HepG2 (cell line): ENCODE measurements at regions not wholly inside any gene's neighbourhood (a gene's known extent, or its start where the extent isn't known, plus 50 kb on each side); places are given as distances from the start of the nearest gene placed in this dataset.

ENCODE experiments used
- ATAC-seq: fragments of 200-7000 bp; cut with Tn5 transposase; 3 replicates; pipeline ENCODE4 v1.9.1; 2020; ENCODE audit warnings: mild to moderate bottlenecking, moderate library complexity
- BruUV-seq: library from RNA; stranded (reverse); fragments of 400-500 nt; replicated peaks from 2 replicates; lab custom pipeline; 2021; lab: Mats Ljungman, UMichigan
- CTCF ChIA-PET: fragments of 300-600 bp; formaldehyde crosslinking; extraction: SDS; loops from one replicate; lab custom pipeline; 2021; ENCODE audit warnings: low total read pairs, inconsistent platforms, low intra/inter-chr PET ratio; lab: Yijun Ruan, JAX
- POLR2A ChIA-PET: fragments of 350-600 bp; sonication (Branson Sonifier 250); formaldehyde crosslinking; loops from one replicate; lab custom pipeline; 2020; ENCODE audit warnings: antibody characterized with exemption, inconsistent platforms; lab: Yijun Ruan, JAX
- DNase-seq: peaks from one replicate; pipeline ENCODE4 v3.0.0-alpha.2; 2015; ENCODE audit warnings: low spot score
- FAIRE-seq: peaks from 3 replicates; lab custom pipeline; 2011; peaks lifted over from hg19 to GRCh38; lab: Jason Lieb, UNC
- H2AFZ ChIP-seq: one replicate; pipeline ENCODE4 v1.6.1; 2011; ENCODE audit warnings: low read length, inconsistent platforms
- H3K27ac ChIP-seq: fragments of 300-600 bp; 3 replicates; pipeline ENCODE4 v1.8.0; 2011; ENCODE audit warnings: mixed run types, mild to moderate bottlenecking, mixed read lengths, low read length, inconsistent platforms; ENCODE audit not compliant: insufficient read depth; ENCODE audit errors: extremely low read length
- H3K27me3 ChIP-seq, 2 experiments: fragments of 200-600 bp in 1 of 2; 2 replicates in 1 of 2; 3 replicates in 1 of 2; pipeline versions ENCODE4 v1.6.0 to v1.8.0; 2011; ENCODE audit warnings: low read length in 2 of 2, mild to moderate bottlenecking in 2 of 2, moderate library complexity in 2 of 2, inconsistent platforms in 1 of 2; ENCODE audit not compliant: insufficient read depth in 2 of 2, control insufficient read depth in 1 of 2
- H3K36me3 ChIP-seq, 2 experiments: fragments of 200-600 bp in 1 of 2; replicated peaks in 1 of 2; 2 replicates in 1 of 2; 3 replicates in 1 of 2; pipeline versions ENCODE4 v1.5.1 to v1.8.0; 2011; ENCODE audit warnings: low read length in 2 of 2, inconsistent platforms in 1 of 2; ENCODE audit not compliant: insufficient read depth in 2 of 2, control insufficient read depth in 1 of 2
- H3K4me1 ChIP-seq: 2 replicates; pipeline ENCODE4 v1.5.1; 2012; ENCODE audit warnings: low read length, inconsistent platforms; ENCODE audit not compliant: insufficient read depth
- H3K4me2 ChIP-seq: 2 replicates; pipeline ENCODE4 v1.6.0; 2011; ENCODE audit warnings: low read depth, low read length, inconsistent platforms
- H3K4me3 ChIP-seq, 3 experiments: fragments of 200-600 bp in 1 of 3; sonication (generic), shearing (Covaris generic) in 1 of 3; replicated peaks in 1 of 3; 2 replicates each; pipeline ENCODE4 v1.5.1; 2011 to 2016; ENCODE audit warnings: low read length in 3 of 3, inconsistent platforms in 2 of 3, low read depth in 2 of 3, mild to moderate bottlenecking in 2 of 3, control low read depth in 1 of 3, mixed read lengths in 1 of 3; ENCODE audit not compliant: insufficient read depth in 1 of 3
- H3K79me2 ChIP-seq: one replicate; pipeline ENCODE4 v1.6.1; 2011; ENCODE audit warnings: low read length, inconsistent platforms; ENCODE audit not compliant: insufficient read depth
- H3K9ac ChIP-seq: 2 replicates; pipeline ENCODE4 v1.6.0; 2011; ENCODE audit warnings: mild to moderate bottlenecking, low read depth, low read length, inconsistent platforms; ENCODE audit not compliant: insufficient read depth
- H3K9me3 ChIP-seq: 2 replicates; pipeline ENCODE4 v1.5.1; 2012; ENCODE audit warnings: mild to moderate bottlenecking, low read length
- H4K20me1 ChIP-seq: 2 replicates; pipeline ENCODE4 v1.6.0; 2011; ENCODE audit warnings: inconsistent platforms, mild to moderate bottlenecking, low read length, moderate library complexity; ENCODE audit not compliant: insufficient read depth
- ARHGAP35 ChIP-seq: sonication (generic); formaldehyde crosslinking; IDR thresholded peaks from 2 replicates; pipeline ENCODE4 v1.9.0; 2022; ENCODE audit warnings: mild to moderate bottlenecking, inconsistent platforms, moderate library complexity, missing genetic modification reagents, borderline replicate concordance
- FOXC1 ChIP-seq: sonication (generic); formaldehyde crosslinking; IDR thresholded peaks from 2 replicates; pipeline ENCODE4 v1.8.0; 2022; ENCODE audit warnings: mild to moderate bottlenecking, missing genetic modification reagents, borderline replicate concordance
- MLLT10 ChIP-seq: sonication (generic); formaldehyde crosslinking; IDR thresholded peaks from 2 replicates; pipeline ENCODE4 v1.4.0; 2020; ENCODE audit warnings: missing genetic modification reagents
- NFYC ChIP-seq: IDR thresholded peaks from 2 replicates; pipeline ENCODE4 v1.6.1; 2016; ENCODE audit warnings: missing genetic modification reagents, missing compliant biosample characterization
- PAF1 ChIP-seq: IDR thresholded peaks from 2 replicates; pipeline ENCODE4 v1.6.1; 2016; ENCODE audit warnings: missing genetic modification reagents, missing compliant biosample characterization
- PHF20 ChIP-seq: sonication (generic); formaldehyde crosslinking; IDR thresholded peaks from 2 replicates; pipeline ENCODE4 v1.5.0; 2020; ENCODE audit warnings: mild to moderate bottlenecking, missing genetic modification reagents
- TOE1 ChIP-seq: sonication (generic); formaldehyde crosslinking; IDR thresholded peaks from 2 replicates; pipeline ENCODE4 v1.4.0; 2020; ENCODE audit warnings: mild to moderate bottlenecking, missing genetic modification reagents
- ZNF224 ChIP-seq: sonication (generic); formaldehyde crosslinking; IDR thresholded peaks from 2 replicates; pipeline ENCODE4 v1.5.0; 2020; ENCODE audit warnings: mild to moderate bottlenecking, missing genetic modification reagents
- ZNF263 ChIP-seq: sonication (generic); formaldehyde crosslinking; IDR thresholded peaks from 2 replicates; pipeline ENCODE4 v1.4.0; 2020; ENCODE audit warnings: missing genetic modification reagents
- ZNF318 ChIP-seq: sonication (generic); formaldehyde crosslinking; IDR thresholded peaks from 2 replicates; pipeline ENCODE4 v1.4.0; 2020; ENCODE audit warnings: mild to moderate bottlenecking, missing genetic modification reagents
- ZNF513 ChIP-seq: sonication (generic); formaldehyde crosslinking; conservative IDR thresholded peaks from 2 replicates; pipeline ENCODE4 v1.5.0; 2020; ENCODE audit warnings: missing genetic modification reagents
- ZNF737 ChIP-seq: sonication (generic); formaldehyde crosslinking; IDR thresholded peaks from 2 replicates; pipeline ENCODE4 v1.5.0; 2020; ENCODE audit warnings: missing genetic modification reagents, mild to moderate bottlenecking, borderline replicate concordance
- WGBS: methylation state at CpG from one replicate; pipeline ENCODE4 v1.1.6; 2017; ENCODE audit warnings: low lambda C conversion rate; 5-methylcytosine and 5-hydroxymethylcytosine counted together
- in situ Hi-C: cut with HindIII; loops from 2 replicates; pipeline ENCODE4 v1.10.0; 2017; ENCODE audit warnings: low pct_unique_long_range_greater_than_20kb; ENCODE audit not compliant: extremely low pct_ligation_motif_present
- intact Hi-C: fragments of 100-400 bp; cut with micrococcal nuclease; formaldehyde crosslinking; loops from one replicate; pipeline ENCODE4 v1.10.0; 2022; ENCODE audit not compliant: unreplicated experiment

GRCh38 chr19:34600366-34600765, 76.6 kb downstream of the SCGB2B2 start (continued):
- TF ChIP-seq ZNF737 = no peak
- no peak for TF ChIP-seq ZNF224 (CRISPR knock-in tag)

DNA sequence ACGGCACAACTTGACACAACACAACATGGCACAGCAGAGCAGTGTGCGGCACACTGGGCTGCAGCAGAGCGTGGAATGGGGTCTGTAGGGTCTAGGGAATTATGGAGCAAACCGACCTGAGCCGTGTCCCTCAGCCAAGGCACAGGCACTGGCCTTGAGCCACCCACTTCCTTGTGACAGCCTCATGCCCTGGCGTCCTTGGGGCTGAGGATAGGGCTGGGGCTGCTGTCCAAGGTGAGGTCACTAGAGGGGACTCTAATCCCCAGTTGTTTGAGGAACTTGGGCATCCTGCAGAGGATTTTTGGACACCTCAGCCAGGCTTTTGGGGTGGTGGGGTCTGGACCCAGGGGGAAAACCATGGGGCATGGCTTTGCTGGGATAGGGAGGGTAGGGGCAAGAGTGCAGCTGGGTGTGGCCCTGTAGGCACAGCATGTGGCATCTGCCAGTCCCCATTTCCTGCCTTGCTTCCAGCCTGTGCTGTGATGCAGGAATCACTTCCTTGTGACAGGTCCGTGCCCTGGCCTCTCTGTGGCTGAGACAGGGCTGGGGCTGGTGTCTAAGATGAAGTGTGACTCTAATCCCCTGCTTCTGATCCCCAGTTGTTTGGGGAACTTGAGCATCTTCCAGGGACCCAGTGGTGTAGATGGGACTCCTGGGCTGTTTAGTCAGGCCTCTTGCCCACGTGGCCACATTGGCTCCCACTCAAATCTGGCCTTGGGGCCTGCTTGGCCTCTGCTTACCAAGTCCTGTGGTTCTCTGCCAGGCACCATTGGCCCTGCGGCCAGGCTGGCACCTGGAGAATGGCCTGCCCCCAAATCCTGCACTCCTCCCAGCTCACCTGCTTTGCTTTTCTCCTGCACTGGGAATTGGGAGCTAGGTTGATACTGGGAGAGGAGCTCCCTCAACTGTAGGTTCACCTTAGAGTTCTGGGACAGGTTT, 78.5 kb downstream of the SCGB2B2 start:
- no peak for DNase-seq
- ATAC-seq = no peak; the same call in 2 of the 3 replicates
- ChIA-PET POLR2A (no interaction called here), CTCF (no interaction called here)
- intact Hi-C loops = no loop called here
- no TSS peak for BruUV-seq
- in situ Hi-C loops = no loop called here
- Histone ChIP-seq H3K4me2 (no peak overlapping the region), H3K4me1 (peaks cover 12% of the 10 kb centered on the region; the same call in 1 of the 2 replicates), H3K9me3 (no peaks in the 10 kb centered on the region), H3K27ac (no peak overlapping the region), H3K9ac (no peak overlapping the region), H3K4me3 (no peak overlapping the region), H4K20me1 (no peaks in the 10 kb centered on the region), H3K27me3 (peaks cover 5 to 20% of the 10 kb centered on the region in 2 experiments; a peak in 3 of 5 replicates), H2AFZ (no peak overlapping the region), H3K79me2 (no peaks in the 10 kb centered on the region), H3K36me3 (no peaks in the 10 kb centered on the region)
- FAIRE-seq = no peak
- 26% methylated on average over 3 of the region's 9 CpGs for WGBS
- no peak for TF ChIP-seq NFYC (CRISPR knock-in tag)
- no peak for TF ChIP-seq MLLT10 (CRISPR knock-in tag)
- TF ChIP-seq PHF20 (CRISPR knock-in tag) = no peak
- TF ChIP-seq ZNF513 = no peak
- TF ChIP-seq ARHGAP35 (CRISPR knock-in tag) = no peak
- TF ChIP-seq FOXC1 (CRISPR knock-in tag) = no peak
- no peak for TF ChIP-seq ZNF318 (CRISPR knock-in tag)
- no peak for TF ChIP-seq PAF1 (CRISPR knock-in tag)
- no peak for TF ChIP-seq TOE1 (CRISPR knock-in tag)
- TF ChIP-seq ZNF263 (CRISPR knock-in tag) = no peak
